ENCODE measurements at regions not wholly inside any gene's neighbourhood (a gene's known extent, or its start where the extent isn't known, plus 50 kb on each side); places are given as distances from the start of the nearest gene placed in this dataset.
"Not testable (repeated sequence)": the region's sequence is repeated elsewhere in the genome, so short reads cannot be mapped to it uniquely, and the experiment has no call there.

- DNase-seq: no peak
These were observed 204.6 kb upstream of the TSC22D1 start for GRCh38 chr13:44780591-44781280.

GRCh38 chr13:44778761-44779484 is 202.8 kb upstream of the TSC22D1 start:
- no peak for DNase-seq

GRCh38 chr13:44775290-44775689 is 199.2 kb upstream of the TSC22D1 start:
- not testable (repeated sequence) for DNase-seq

- DNase-seq: no peak
These were observed 194.8 kb upstream of the TSC22D1 start for GRCh38 chr13:44770951-44771350.

- DNase-seq: no peak
These were observed 193.6 kb upstream of the TSC22D1 start for GRCh38 chr13:44769686-44770085.

GRCh38 chr13:44768775-44769581 is 192.8 kb upstream of the TSC22D1 start:
- peak; percentile 36 for DNase-seq

GRCh38 chr13:44768239-44768638 is 192.1 kb upstream of the TSC22D1 start:
- DNase-seq: peak; percentile 78

GRCh38 chr13:44765001-44765471 is 188.9 kb upstream of the TSC22D1 start:
- DNase-seq: no peak

- DNase-seq: no peak
These were observed 188.2 kb upstream of the TSC22D1 start for GRCh38 chr13:44764302-44764692.

GRCh38 chr13:44763615-44764301 is 187.6 kb upstream of the TSC22D1 start:
- no peak for DNase-seq

- no peak for DNase-seq
These were observed 186.8 kb upstream of the TSC22D1 start for GRCh38 chr13:44762911-44763310.

GRCh38 chr13:44760434-44760833 is 184.3 kb upstream of the TSC22D1 start:
- DNase-seq: no peak

- no peak for DNase-seq
These were observed 183.5 kb upstream of the TSC22D1 start for GRCh38 chr13:44759384-44760360.

- peak; percentile 74 for DNase-seq
These were observed 182.7 kb upstream of the TSC22D1 start for GRCh38 chr13:44758630-44759383.

- no peak for DNase-seq
These were observed 181.5 kb upstream of the TSC22D1 start for GRCh38 chr13:44757671-44758070.

GRCh38 chr13:44756276-44756810 is 180.2 kb upstream of the TSC22D1 start:
- no peak for DNase-seq

- no peak for DNase-seq
These were observed 179.7 kb upstream of the TSC22D1 start for GRCh38 chr13:44755872-44756271.

GRCh38 chr13:44752164-44752563 is 176.0 kb upstream of the TSC22D1 start:
- no peak for DNase-seq

- DNase-seq: no peak
These were observed 174.5 kb upstream of the TSC22D1 start for GRCh38 chr13:44750630-44751029.

- no peak for DNase-seq
These were observed 173.8 kb upstream of the TSC22D1 start for GRCh38 chr13:44749906-44750305.

- DNase-seq: no peak
These were observed 172.3 kb upstream of the TSC22D1 start for GRCh38 chr13:44748439-44748838.
